Stimulated activated CD4-positive, alpha-beta T cell treated with anti-CD3 and anti-CD28 coated beads, Interleukin-12 subunit alpha, Interleukin-12 subunit beta, amount 100 ng/mL, for 24 hours (primary cell): ENCODE measurements at regions not wholly inside any gene's neighbourhood (a gene's known extent, or its start where the extent isn't known, plus 50 kb on each side); places are given as distances from the start of the nearest gene placed in this dataset.

Experiments used
- DNase-seq, 2 experiments: peaks; one replicate each; pipeline ENCODE4 v3.0.0-alpha.2; 2020; ENCODE audit warnings: low read depth in 2 of 2

- DNase-seq, result no peak
Measured at GRCh38 chr7:35389636-35390035, 135.7 kb upstream of the TBX20 start.

- DNase-seq, result no peak
Measured at GRCh38 chr7:35386816-35387706, 133.2 kb upstream of the TBX20 start.

- DNase-seq, result no peak
Measured at GRCh38 chr7:35386082-35386815, 132.3 kb upstream of the TBX20 start.

DNA sequence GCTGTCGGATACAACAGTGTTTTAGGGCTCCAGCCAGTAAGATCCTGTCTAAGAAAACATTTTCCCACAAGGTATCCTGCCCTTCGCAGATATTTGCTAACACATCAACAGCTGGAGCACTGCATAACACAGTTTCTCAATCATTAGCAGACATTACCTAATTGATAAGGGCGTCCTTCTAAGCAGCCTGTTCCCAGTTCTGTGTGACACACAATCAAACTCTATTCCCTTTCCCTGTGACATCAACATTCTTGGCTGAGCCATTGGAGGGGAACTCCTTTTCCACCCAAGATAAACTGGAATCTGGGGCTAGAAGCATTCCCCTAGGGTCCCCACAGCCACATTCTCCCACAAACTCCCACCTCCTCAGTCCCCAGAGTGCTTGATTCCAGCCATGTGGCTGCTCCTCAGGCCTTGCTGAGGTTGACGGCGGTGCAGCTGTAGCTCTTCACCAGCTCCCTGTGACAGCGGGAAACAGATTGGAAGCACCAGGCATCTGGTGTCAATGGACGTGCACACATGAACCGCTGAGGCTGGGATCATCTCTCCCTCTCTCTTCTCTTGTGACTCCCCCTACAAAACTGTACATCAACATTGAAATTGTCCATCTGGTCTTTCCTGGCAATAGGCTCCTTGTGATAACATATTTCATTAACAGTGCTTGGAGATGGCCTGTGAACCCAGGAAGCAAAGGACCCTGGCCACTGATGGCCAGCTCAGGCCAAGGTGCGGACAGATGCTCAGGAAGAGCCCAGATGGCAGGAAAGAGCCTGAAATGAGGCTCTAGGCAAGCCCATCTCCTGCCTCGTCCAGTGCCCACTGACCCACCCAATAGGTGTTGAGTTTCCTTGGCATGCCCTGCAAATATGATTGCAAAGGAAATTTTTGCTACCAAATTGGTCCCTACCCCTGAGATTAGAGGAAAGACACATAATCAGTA lies 131.1 kb upstream of the TBX20 start:
- DNase-seq, result no peak

- no peak for DNase-seq
Measured at GRCh38 chr7:35380739-35381224, 126.9 kb upstream of the TBX20 start.

DNA sequence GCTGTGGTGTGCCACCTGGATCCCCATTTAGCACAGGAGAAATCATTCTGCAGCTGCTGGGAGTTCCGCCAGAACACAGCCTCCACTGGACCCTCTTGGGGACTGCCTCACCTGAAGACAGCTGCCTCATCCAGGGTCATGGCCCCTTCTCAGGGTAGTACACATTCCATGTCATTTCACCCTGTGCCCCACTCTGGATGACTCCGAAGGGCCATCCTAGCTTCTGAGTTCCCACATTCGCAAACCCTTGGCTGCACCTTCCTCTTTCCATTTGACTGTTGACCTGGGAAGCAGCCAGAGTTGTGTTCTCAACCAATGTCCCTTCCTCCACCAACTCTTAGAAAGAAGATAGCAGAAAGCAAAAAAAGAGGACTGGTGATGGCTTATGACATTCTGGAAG lies 125.6 kb upstream of the TBX20 start:
- no peak for DNase-seq

DNA sequence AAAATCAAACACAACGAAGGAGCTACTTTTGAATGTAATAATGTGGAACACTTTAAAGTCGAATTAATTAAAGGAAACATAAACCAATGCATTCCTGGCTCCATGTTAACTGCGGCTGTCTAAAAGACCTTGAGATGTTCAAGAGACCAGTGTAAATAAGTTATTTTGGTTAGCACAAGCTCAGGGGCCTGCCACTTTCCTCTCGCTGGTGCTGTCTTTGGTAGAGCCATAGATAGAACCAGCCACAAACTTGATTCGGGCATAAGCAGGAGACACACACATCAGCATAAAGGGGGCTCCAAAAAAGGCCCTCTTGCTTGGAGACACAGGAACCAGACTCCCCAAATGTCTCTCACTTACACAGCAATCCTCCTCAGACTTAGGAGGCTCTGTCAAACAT lies 121.6 kb upstream of the TBX20 start:
- DNase-seq, result no peak

- no peak for DNase-seq
Measured at GRCh38 chr7:35374858-35375257, 121.0 kb upstream of the TBX20 start.

DNA sequence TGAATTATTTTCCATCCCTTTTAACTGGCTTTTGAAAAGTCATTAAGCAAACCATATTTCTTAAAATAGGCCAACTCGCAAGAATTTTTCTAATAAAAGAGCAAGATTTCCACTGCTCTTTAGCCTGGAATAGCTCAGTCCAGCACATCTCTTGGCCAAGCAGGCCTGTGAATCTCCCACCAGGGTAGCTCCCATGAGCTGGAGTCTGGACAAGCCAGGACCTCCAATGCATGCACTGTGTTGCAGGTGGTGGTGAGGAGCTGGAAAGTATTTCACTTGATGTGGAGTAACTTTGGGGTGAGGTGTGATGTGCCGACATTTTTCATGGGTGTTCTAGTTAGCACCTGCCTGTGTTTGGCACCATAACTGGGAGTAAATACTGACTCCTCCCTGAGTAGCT lies 117.3 kb upstream of the TBX20 start:
- no peak for DNase-seq

GRCh38 chr7:35370687-35371086 lies 116.8 kb upstream of the TBX20 start:
- no peak for DNase-seq

GRCh38 chr7:35366167-35367155 lies 112.6 kb upstream of the TBX20 start:
- DNase-seq, result no peak

- DNase-seq, result no peak
Measured at GRCh38 chr7:35365523-35365922, 111.6 kb upstream of the TBX20 start.

DNA sequence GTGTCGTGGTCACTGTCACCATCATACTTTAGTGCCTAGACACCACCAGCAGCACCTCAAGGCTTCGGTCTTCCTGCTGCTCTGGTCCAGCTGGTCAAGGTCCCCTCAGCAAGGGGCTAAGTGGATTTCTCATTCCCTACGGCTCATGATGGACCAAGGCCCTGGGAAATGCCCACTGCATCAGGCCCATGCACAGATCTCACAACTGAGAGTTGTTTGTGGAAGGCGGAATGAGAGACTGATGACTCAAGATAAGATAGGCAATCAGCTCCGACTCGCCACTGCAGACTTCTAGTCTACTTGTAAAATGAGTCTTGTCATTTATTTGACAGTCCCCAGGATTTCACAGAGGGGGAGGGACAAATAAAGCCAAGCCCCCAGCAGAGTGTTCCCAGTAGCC lies 108.4 kb upstream of the TBX20 start:
- no peak for DNase-seq

DNA sequence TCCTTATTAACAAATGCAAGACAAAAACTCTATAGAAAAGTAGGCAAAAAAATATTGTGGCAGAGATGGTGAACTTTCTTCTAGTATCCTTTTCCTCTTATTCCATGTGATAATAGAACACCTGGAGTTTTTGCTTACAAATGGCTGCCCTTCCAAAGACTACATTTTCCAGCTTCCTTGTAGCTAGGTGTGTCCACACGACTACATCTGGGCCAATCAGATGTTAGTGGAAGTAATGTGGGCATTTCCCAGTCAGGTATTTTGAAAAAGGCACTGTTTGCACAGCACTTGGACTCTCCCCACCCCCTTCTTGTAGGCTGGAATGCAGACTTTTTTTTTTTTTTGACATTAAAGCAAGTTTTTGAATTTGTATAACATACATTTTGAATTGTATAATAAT lies 105.5 kb upstream of the TBX20 start:
- no peak for DNase-seq

DNA sequence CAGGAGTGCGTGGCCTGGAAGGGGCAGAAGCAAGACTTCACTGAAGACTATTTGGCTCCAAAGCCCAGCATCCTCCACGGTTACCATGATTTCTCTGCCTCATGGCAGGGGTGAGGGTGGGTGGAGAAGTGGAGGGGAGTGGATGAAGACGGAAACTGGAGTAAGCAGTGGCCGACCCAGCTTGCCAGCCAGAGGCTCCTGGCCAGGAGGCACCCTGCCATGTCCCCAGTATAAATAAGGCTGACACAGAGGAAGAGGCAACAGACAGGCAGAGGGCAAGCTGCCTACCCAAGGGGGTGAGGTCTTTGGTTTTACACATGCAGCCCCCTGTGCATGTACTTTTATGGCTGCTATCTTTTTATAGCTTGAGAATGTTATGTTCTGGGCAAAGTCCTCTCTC lies 102.6 kb upstream of the TBX20 start:
- DNase-seq, result no peak

DNA sequence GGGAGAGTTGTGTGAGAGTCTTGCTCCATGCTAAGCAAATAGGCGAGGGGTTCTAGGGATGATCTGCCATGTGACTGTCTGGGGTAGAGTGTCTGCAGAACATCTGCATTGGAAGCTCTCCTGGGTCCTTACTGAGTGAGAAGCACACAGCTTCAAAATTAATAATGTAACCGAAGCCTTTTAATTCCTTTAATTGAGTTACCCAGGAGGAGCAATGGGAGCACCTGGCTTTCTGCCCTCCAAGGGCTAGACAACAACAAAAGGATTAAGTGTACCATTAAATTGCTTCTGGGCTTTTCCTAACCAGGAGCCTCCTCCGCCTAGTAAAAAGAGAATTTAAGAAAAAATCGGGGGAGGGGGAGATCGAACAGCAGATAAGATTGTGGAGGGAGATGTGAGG lies 102.0 kb upstream of the TBX20 start:
- no peak for DNase-seq

GRCh38 chr7:35355199-35355598 lies 101.3 kb upstream of the TBX20 start:
- DNase-seq, result no peak

- no peak for DNase-seq
Measured at GRCh38 chr7:35353481-35353880, 99.6 kb upstream of the TBX20 start.

DNA sequence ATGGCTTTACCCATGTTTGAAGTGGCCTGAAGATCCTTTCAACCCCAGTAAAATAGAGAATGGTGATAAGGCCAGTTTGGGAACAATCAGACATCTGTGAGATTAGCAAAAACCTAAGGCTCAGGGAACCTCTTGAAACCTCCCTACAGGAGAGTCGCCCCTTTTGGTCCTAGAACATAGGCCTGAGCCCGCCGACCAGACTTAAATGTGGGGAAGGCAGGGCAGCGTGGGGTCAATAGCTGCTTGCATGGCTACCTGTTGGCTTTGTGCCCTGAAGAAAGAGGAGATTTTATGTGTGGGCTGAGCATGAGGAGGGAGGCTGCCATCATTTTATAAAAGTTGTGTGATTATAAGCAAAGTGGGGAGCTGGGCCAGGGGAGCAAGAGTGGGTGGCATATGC lies 97.6 kb upstream of the TBX20 start:
- DNase-seq, result no peak

DNA sequence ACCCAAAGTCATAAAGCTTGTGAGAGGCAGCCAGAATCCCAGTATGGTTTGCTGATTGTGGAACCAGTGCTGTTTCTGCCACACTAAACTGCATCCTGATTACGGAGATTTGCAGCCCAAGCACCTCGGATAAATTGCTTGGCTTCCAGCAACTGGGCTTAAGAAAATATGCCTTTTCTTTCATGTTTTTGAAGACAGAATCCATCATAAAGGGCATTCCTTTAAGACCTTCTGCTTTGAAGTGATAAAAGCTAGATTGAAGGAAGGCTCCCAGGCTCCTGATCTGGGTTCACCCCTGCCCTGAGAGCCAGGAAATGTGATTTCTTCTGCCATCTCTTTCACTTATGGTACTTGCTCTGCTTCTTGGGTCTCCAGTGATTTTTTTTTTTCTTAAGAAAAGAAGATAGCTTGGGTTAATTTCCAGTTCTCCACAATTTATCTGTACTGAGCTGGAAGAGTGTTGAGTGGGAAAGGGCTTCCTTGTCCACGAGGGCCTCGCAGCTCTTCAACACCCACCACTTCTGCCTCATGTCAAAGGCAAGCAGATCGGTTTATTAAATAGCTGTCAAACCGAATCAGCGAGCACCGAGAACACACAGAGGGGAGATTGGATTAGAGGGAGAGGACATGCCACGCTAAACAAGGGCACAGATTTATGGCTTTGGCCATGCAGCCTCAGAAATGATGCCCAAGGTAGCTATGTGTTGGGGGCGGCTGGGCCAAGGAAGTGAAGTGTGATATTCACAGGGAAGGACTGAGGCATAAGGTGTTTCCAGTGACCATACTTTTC lies 94.9 kb upstream of the TBX20 start:
- no peak for DNase-seq
